Omental fat pad (tissue), 3 donors: ENCODE measurements at regions not wholly inside any gene's neighbourhood (a gene's known extent, or its start where the extent isn't known, plus 50 kb on each side); places are given as distances from the start of the nearest gene placed in this dataset.

Experiments
- ATAC-seq: fragments of 150-250 bp; one replicate; pipeline ENCODE4 v1.9.1; 2016; ENCODE audit warnings: mild to moderate bottlenecking, moderate library complexity; ENCODE audit not compliant: low FRiP score
- DNase-seq: peaks from one replicate; pipeline ENCODE4 v3.0.0-alpha.2; 2019; ENCODE audit warnings: low spot score
- CTCF ChIP-seq, 3 donors: fragments of 450-650 bp; IDR thresholded peaks; one replicate each; pipeline ENCODE4 v1.5.1; 2016 to 2017; ENCODE audit warnings: antibody characterized with exemption in 3 of 3, mild to moderate bottlenecking in 3 of 3, moderate library complexity in 2 of 3

DNA sequence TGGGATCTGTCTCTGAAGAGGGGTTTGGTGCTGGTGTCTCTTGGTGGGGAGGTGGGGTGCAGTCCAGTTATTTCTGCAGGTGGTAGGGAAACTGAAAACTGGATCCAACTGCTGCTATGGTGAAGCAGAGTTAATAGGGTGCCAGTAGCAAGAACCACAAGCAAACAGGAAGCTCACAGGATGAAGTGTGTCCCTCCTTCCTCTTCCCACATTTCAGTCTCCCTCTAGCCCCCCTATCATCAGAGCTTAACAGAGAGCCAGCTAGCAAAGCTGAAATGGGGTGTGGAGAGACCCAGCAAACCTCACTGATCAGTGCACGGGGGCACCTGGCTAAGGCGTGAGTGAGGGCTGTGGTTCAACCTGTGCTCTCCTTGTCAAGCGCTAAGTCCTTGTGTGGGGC, 69.1 kb upstream of the C12orf71 start:
- no peak for ATAC-seq
- TF ChIP-seq CTCF (IDR thresholded peaks at IDR 0.05), result no peak

GRCh38 chr12:27158297-27158696, 75.9 kb upstream of the C12orf71 start:
- DNase-seq, result no peak
- no peak for TF ChIP-seq CTCF (IDR thresholded peaks at IDR 0.05)
- no peak for ATAC-seq

More for the DNA sequence above, 69.1 kb upstream of the C12orf71 start:
- no peak for DNase-seq

- ATAC-seq (no peak), DNase-seq (no peak)
- no peak for TF ChIP-seq CTCF (IDR thresholded peaks at IDR 0.05)
Observed at GRCh38 chr12:27161458-27162228, 79.3 kb upstream of the C12orf71 start.

GRCh38 chr12:27162229-27162537, 79.8 kb upstream of the C12orf71 start:
- no peak for ATAC-seq
- no peak for DNase-seq
- no peak for TF ChIP-seq CTCF (IDR thresholded peaks at IDR 0.05)

GRCh38 chr12:27163048-27163715, 80.8 kb upstream of the C12orf71 start:
- DNase-seq, result no peak
- no peak for ATAC-seq
- TF ChIP-seq CTCF (IDR thresholded peaks at IDR 0.05), result no peak

- TF ChIP-seq CTCF (IDR thresholded peaks at IDR 0.05), result no peak
- no peak for DNase-seq
- no peak for ATAC-seq
Observed at GRCh38 chr12:27163894-27164293, 80.2 kb upstream of the STK38L start.
